GM12873 (cell line): ENCODE measurements at regions not wholly inside any gene's neighbourhood (a gene's known extent, or its start where the extent isn't known, plus 50 kb on each side); places are given as distances from the start of the nearest gene placed in this dataset.

Source experiments
- CTCF ChIP-seq: IDR thresholded peaks from 2 replicates; pipeline ENCODE4 v1.5.1; 2012; ENCODE audit warnings: low read depth, mild to moderate bottlenecking, moderate library complexity, low read length, control low read depth; ENCODE audit not compliant: insufficient read depth; ENCODE audit errors: missing control alignments

GRCh38 chr7:42337225-42337905 lies 100.4 kb upstream of the GLI3 start:
- TF ChIP-seq CTCF, result no peak

GRCh38 chr7:42332605-42333222 lies 95.7 kb upstream of the GLI3 start:
- TF ChIP-seq CTCF, result no peak

DNA sequence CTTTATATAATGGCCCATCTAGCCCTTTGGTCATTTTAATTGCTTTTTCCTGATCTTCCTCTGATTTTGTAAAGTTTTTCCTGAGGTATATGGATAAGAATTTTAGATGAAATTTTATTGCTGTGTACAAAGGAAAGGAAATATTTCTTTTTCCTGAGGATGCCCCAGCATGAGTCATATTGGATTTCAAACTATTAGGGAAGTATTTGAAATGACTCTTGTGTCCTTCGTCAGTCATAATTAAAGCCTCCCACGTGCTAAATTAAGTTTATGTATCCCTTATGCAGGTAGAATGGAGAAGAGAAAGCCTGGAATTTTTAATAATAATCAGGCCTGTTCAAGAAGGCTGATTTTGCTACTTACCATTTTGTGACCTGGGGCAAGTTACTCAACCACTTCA lies 82.6 kb upstream of the GLI3 start:
- no peak for TF ChIP-seq CTCF

DNA sequence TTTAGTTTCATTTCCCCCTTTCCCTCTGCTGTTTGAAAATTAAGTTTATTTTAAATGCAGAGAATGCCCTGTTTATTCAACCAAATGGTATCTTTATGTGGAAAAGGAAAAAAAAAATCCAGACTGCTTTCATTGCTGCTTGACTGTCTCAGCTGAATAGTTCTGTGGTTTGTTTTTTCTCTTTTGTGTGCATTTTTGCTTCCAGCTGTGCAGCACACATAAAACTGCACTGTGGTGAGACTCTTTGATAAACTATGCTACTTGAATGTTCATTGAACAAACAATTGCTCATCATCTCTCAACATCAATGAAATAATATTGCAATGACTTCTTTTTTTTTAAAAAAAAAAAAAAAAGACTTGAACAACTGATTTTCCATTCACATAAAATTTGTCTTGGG lies 78.6 kb upstream of the GLI3 start:
- no peak for TF ChIP-seq CTCF

GRCh38 chr7:42315103-42315502 lies 78.1 kb upstream of the GLI3 start:
- no peak for TF ChIP-seq CTCF

GRCh38 chr7:42314696-42315095 lies 77.7 kb upstream of the GLI3 start:
- no peak for TF ChIP-seq CTCF

DNA sequence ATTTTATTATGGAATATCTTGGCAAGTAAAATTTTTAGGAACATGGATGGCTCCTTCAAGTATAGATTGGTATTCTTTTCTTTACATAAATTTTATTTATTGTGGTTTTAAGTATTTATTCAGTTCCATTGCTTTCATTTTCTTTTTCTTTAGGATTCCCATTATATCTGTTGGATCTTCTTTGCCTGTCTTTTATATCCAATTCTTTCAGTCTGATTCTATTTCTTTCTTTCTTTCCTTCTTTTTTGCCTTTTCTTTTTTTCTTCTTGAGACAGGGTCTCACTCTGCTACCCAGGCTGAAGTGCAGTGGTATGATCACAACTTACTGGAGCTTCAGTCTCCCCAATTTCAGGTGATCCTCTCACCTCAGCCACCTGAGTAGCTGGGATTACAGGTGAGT lies 74.2 kb upstream of the GLI3 start:
- TF ChIP-seq CTCF, result no peak
